H1 (cell line): ENCODE measurements at regions not wholly inside any gene's neighbourhood (a gene's known extent, or its start where the extent isn't known, plus 50 kb on each side); places are given as distances from the start of the nearest gene placed in this dataset.

Source experiments
- CTCF ChIA-PET: fragments of 300-600 bp; sonication (Branson Sonifier 250); formaldehyde crosslinking; loops from one replicate; lab custom pipeline; 2021; ENCODE audit not compliant: partially characterized antibody; lab: Charles Lee
- POLR2A ChIA-PET: fragments of 300-600 bp; sonication (Branson Sonifier 250); formaldehyde crosslinking; loops from one replicate; lab custom pipeline; 2021; ENCODE audit warnings: inconsistent platforms; ENCODE audit not compliant: partially characterized antibody; lab: Charles Lee
- DNase-seq, 2 experiments: peaks; one replicate each; pipeline versions ENCODE4 v3.0.0 to v3.0.0-alpha.2; 2010 to 2022; ENCODE audit warnings: low spot score in 2 of 2, low read depth in 1 of 2, mixed read lengths in 1 of 2
- FAIRE-seq: peaks from 2 replicates; lab custom pipeline; 2011; peaks lifted over from hg19 to GRCh38; lab: Jason Lieb, UNC
- H2AFZ ChIP-seq: 2 replicates; pipeline ENCODE4 v1.8.1; 2012; ENCODE audit warnings: low read length, inconsistent platforms
- H2AK5ac ChIP-seq: 2 replicates; pipeline ENCODE4 v1.6.1; 2013; ENCODE audit warnings: low read depth, low read length
- H2BK120ac ChIP-seq: replicated peaks from 2 replicates; pipeline ENCODE3; 2013; ENCODE audit warnings: low read depth, low read length, inconsistent platforms
- H2BK12ac ChIP-seq: 2 replicates; pipeline ENCODE4 v1.6.1; 2013; ENCODE audit warnings: low read depth, low read length
- H2BK15ac ChIP-seq: 2 replicates; pipeline ENCODE4 v1.6.1; 2013; ENCODE audit warnings: low read length
- H2BK20ac ChIP-seq: 2 replicates; pipeline ENCODE4 v1.6.1; 2013; ENCODE audit warnings: low read length
- H2BK5ac ChIP-seq: 2 replicates; pipeline ENCODE4 v1.6.1; 2013; ENCODE audit warnings: low read depth, low read length
- H3K14ac ChIP-seq: 2 replicates; pipeline ENCODE4 v1.6.1; 2013; ENCODE audit warnings: inconsistent platforms; ENCODE audit not compliant: insufficient read length
- H3K18ac ChIP-seq: 2 replicates; pipeline ENCODE4 v1.6.1; 2013; ENCODE audit warnings: low read length; ENCODE audit errors: extremely low read depth
- H3K23ac ChIP-seq: 2 replicates; pipeline ENCODE4 v1.6.1; 2013; ENCODE audit warnings: inconsistent platforms; ENCODE audit not compliant: insufficient read length
- H3K23me2 ChIP-seq: 2 replicates; pipeline ENCODE4 v1.6.1; 2013; ENCODE audit warnings: low read depth, low read length
- H3K27ac ChIP-seq: 2 replicates; pipeline ENCODE4 v1.6.1; 2011; ENCODE audit warnings: low read depth, low read length, inconsistent platforms
- H3K27me3 ChIP-seq, 4 experiments: replicated peaks in 1 of 4; 1 replicate in 1 of 4; 2 replicates in 3 of 4; pipeline versions ENCODE4 v1.6.1 to v1.8.1; 2011 to 2013; ENCODE audit warnings: low read length in 3 of 4, mild to moderate bottlenecking in 3 of 4, inconsistent platforms in 2 of 4, mixed read lengths in 2 of 4, moderate library complexity in 1 of 4; ENCODE audit not compliant: control insufficient read depth in 3 of 4, insufficient read depth in 3 of 4; ENCODE audit errors: extremely low read depth in 1 of 4
- H3K36me3 ChIP-seq, 4 experiments: 2 replicates each; pipeline versions ENCODE4 v1.6.1 to v1.8.1; 2011 to 2013; ENCODE audit warnings: mild to moderate bottlenecking in 4 of 4, low read length in 3 of 4, moderate library complexity in 2 of 4, control low read depth in 1 of 4, inconsistent platforms in 1 of 4; ENCODE audit not compliant: insufficient read depth in 4 of 4, control insufficient read depth in 2 of 4
- H3K4ac ChIP-seq: replicated peaks from 2 replicates; pipeline ENCODE3; 2013; ENCODE audit warnings: low read length, low read depth, mixed read lengths, inconsistent platforms; ENCODE audit not compliant: insufficient read length
- H3K4me1 ChIP-seq, 4 experiments: replicated peaks in 1 of 4; 1 replicate in 1 of 4; 2 replicates in 3 of 4; pipeline versions ENCODE4 v1.6.1 to v1.8.1; 2011 to 2013; ENCODE audit warnings: low read length in 3 of 4, inconsistent platforms in 2 of 4, mixed read lengths in 1 of 4; ENCODE audit not compliant: insufficient read depth in 4 of 4, control insufficient read depth in 3 of 4
- H3K4me2 ChIP-seq, 2 experiments: 2 replicates each; pipeline versions ENCODE4 v1.6.1 to v1.8.1; 2011 to 2013; ENCODE audit warnings: low read depth in 2 of 2, low read length in 2 of 2, control low read depth in 1 of 2, inconsistent platforms in 1 of 2, mild to moderate bottlenecking in 1 of 2; ENCODE audit not compliant: insufficient read depth in 1 of 2
- H3K4me3 ChIP-seq, 4 experiments: fragments of 200-600, 300-600 bp in 1 of 4; sonication (generic), shearing (Covaris generic), sonication (Bioruptor Twin) in 1 of 4; 2 replicates each; pipeline versions ENCODE4 v1.5.1 to v1.8.1; 2011 to 2016; ENCODE audit warnings: low read length in 4 of 4, low read depth in 3 of 4, control low read depth in 2 of 4, inconsistent platforms in 2 of 4, mild to moderate bottlenecking in 2 of 4, mixed read lengths in 1 of 4, moderate library complexity in 1 of 4; ENCODE audit not compliant: insufficient read depth in 2 of 4; ENCODE audit errors: extremely low read depth in 1 of 4
- H3K56ac ChIP-seq: replicated peaks from 2 replicates; pipeline ENCODE3; 2013; ENCODE audit warnings: low read depth, mild to moderate bottlenecking, mixed read lengths, low read length, inconsistent platforms; ENCODE audit not compliant: insufficient read length
- H3K79me1 ChIP-seq: 2 replicates; pipeline ENCODE4 v1.6.1; 2013; ENCODE audit warnings: low read depth, low read length, control low read depth
- H3K79me2 ChIP-seq, 2 experiments: 2 replicates each; pipeline versions ENCODE4 v1.6.1 to v1.8.1; 2012 to 2013; ENCODE audit warnings: low read length in 2 of 2, mild to moderate bottlenecking in 2 of 2, inconsistent platforms in 1 of 2; ENCODE audit not compliant: insufficient read depth in 2 of 2, control insufficient read depth in 1 of 2
- H3K9ac ChIP-seq, 4 experiments: replicated peaks in 1 of 4; 1 replicate in 1 of 4; 2 replicates in 3 of 4; pipeline versions ENCODE4 v1.6.1 to v1.8.1; 2011 to 2013; ENCODE audit warnings: low read depth in 3 of 4, low read length in 3 of 4, control low read depth in 2 of 4, mild to moderate bottlenecking in 2 of 4, moderate library complexity in 2 of 4, inconsistent platforms in 1 of 4; ENCODE audit errors: extremely low read depth in 1 of 4
- H3K9me3 ChIP-seq, 2 experiments: 2 replicates each; pipeline versions ENCODE4 v1.6.1 to v1.8.1; 2012 to 2013; ENCODE audit warnings: mild to moderate bottlenecking in 2 of 2, moderate library complexity in 2 of 2, control low read depth in 1 of 2, inconsistent platforms in 1 of 2, low read depth in 1 of 2, low read length in 1 of 2, mixed read lengths in 1 of 2; ENCODE audit not compliant: insufficient read depth in 2 of 2
- H4K20me1 ChIP-seq, 2 experiments: replicated peaks in 1 of 2; 2 replicates each; pipeline versions ENCODE3 to v1.8.1; 2011 to 2013; ENCODE audit warnings: inconsistent platforms in 2 of 2, low read length in 2 of 2, mild to moderate bottlenecking in 1 of 2; ENCODE audit not compliant: insufficient read depth in 2 of 2, control insufficient read depth in 1 of 2
- H4K5ac ChIP-seq: 2 replicates; pipeline ENCODE4 v1.6.1; 2013; ENCODE audit warnings: low read length, low read depth, mixed read lengths, inconsistent platforms; ENCODE audit not compliant: insufficient read length
- H4K8ac ChIP-seq: 2 replicates; pipeline ENCODE4 v1.8.0; 2013; ENCODE audit warnings: mild to moderate bottlenecking, moderate library complexity, low read length, inconsistent platforms; ENCODE audit not compliant: insufficient read depth; ENCODE audit errors: extremely low read depth
- H4K91ac ChIP-seq: replicated peaks from 2 replicates; pipeline ENCODE3; 2013; ENCODE audit warnings: low read length, mixed read lengths, inconsistent platforms; ENCODE audit not compliant: insufficient read length
- CREB1 ChIP-seq: IDR thresholded peaks from 2 replicates; pipeline ENCODE4 v1.6.1; 2012; ENCODE audit warnings: inconsistent platforms
- CTCF ChIP-seq, 3 experiments: IDR thresholded peaks; 1 replicate in 2 of 3; 2 replicates in 1 of 3; pipeline versions ENCODE4 v1.5.1 to v1.6.1; 2011; ENCODE audit warnings: low read length in 3 of 3, mild to moderate bottlenecking in 3 of 3, inconsistent platforms in 2 of 3, low read depth in 1 of 3, moderate library complexity in 1 of 3; ENCODE audit not compliant: insufficient read depth in 1 of 3; ENCODE audit errors: control extremely low read depth in 1 of 3
- KDM5A ChIP-seq: fragments of 200-600 bp; IDR thresholded peaks from 2 replicates; pipeline ENCODE4 v1.7.1; 2012; ENCODE audit warnings: mild to moderate bottlenecking, low read length, inconsistent platforms, mixed read lengths
- POLR2A ChIP-seq, 2 experiments: IDR thresholded peaks; 1 replicate in 1 of 2; 2 replicates in 1 of 2; pipeline ENCODE4 v1.6.1; 2011; ENCODE audit warnings: low read depth in 2 of 2, low read length in 2 of 2, mild to moderate bottlenecking in 2 of 2; ENCODE audit errors: control extremely low read depth in 1 of 2
- SAP30 ChIP-seq: fragments of 300-600 bp; sonication (generic); IDR thresholded peaks from 2 replicates; pipeline ENCODE4 v1.7.1; 2012; ENCODE audit warnings: low read length, moderate library complexity, mild to moderate bottlenecking, inconsistent platforms; ENCODE audit not compliant: insufficient read depth, insufficient replicate concordance
- YY1 ChIP-seq: IDR thresholded peaks from 2 replicates; pipeline ENCODE4 v1.6.1; 2011; ENCODE audit warnings: low read depth, mild to moderate bottlenecking, low read length

- no peaks in the 10 kb centered on the region for H3K9me3 ChIP-seq
- no peaks in the 10 kb centered on the region for H3K79me2 ChIP-seq
- no peak overlapping the region for H2BK12ac ChIP-seq
- H3K9ac ChIP-seq, result no peak overlapping the region
- no peak overlapping the region for H2AK5ac ChIP-seq
- no peak overlapping the region for H3K23ac ChIP-seq
- H4K91ac ChIP-seq, result no peak overlapping the region
- no peak overlapping the region for H3K14ac ChIP-seq
- no peak overlapping the region for H2AFZ ChIP-seq
- POLR2A ChIA-PET, result no interaction called here
- no peak for FAIRE-seq
- TF ChIP-seq CREB1 (no peak), CTCF (IDR thresholded peaks at IDR 0.05; ENCODE audit: control extremely low read depth in 1 of 3, insufficient read depth in 1 of 3, low read depth in 1 of 3, low read length in 3 of 3) (no peak), YY1 (no peak), SAP30 (no peak), POLR2A (IDR thresholded peaks at IDR 0.05; ENCODE audit: control extremely low read depth in 1 of 2, low read depth in 2 of 2, low read length in 2 of 2) (no peak), KDM5A (no peak)
- TF ChIP-seq, all 59 proteins: peak for 0
- no peaks in the 10 kb centered on the region for H3K4me1 ChIP-seq
- no peaks in the 10 kb centered on the region for H3K27me3 ChIP-seq
- no peak overlapping the region for H4K8ac ChIP-seq
- H3K36me3 ChIP-seq, result no peaks in the 10 kb centered on the region
- no peak overlapping the region for H3K18ac ChIP-seq
- H3K4me2 ChIP-seq, result no peak overlapping the region
- H2BK20ac ChIP-seq, result no peak overlapping the region
- no peak overlapping the region for H2BK5ac ChIP-seq
- H3K4me3 ChIP-seq, result no peak overlapping the region
- H2BK120ac ChIP-seq, result no peak overlapping the region
- no peak overlapping the region for H2BK15ac ChIP-seq
- no peaks in the 10 kb centered on the region for H4K20me1 ChIP-seq
- DNase-seq, result no peak
- no peaks in the 10 kb centered on the region for H3K23me2 ChIP-seq
- H4K5ac ChIP-seq, result no peak overlapping the region
- no peaks in the 10 kb centered on the region for H3K79me1 ChIP-seq
- CTCF ChIA-PET, result interaction anchor here (0.8 to 1.8 kb wide), 6 partner anchors 9 to 494 kb away, joined by 3 to 4 read pairs (median 3); no protein-coding TSS in a partner anchor
- H3K56ac ChIP-seq, result no peak overlapping the region
- no peak overlapping the region for H3K27ac ChIP-seq
- no peak overlapping the region for H3K4ac ChIP-seq
These were observed 72.1 kb upstream of the CD82 start for GRCh38 chr11:44493383-44493782.
